NCI-H1694 treated with DMSO at 0.1 percent for 48 hours (cell line): ENCODE measurements at regions not wholly inside any gene's neighbourhood (a gene's known extent, or its start where the extent isn't known, plus 50 kb on each side); places are given as distances from the start of the nearest gene placed in this dataset.
"Not testable (repeated sequence)": the region's sequence is repeated elsewhere in the genome, so short reads cannot be mapped to it uniquely, and the experiment has no call there.

Experiments
- DNase-seq: peaks from one replicate; lab custom pipeline; 2025; lab: John Stamatoyannopoulos, UW

DNA sequence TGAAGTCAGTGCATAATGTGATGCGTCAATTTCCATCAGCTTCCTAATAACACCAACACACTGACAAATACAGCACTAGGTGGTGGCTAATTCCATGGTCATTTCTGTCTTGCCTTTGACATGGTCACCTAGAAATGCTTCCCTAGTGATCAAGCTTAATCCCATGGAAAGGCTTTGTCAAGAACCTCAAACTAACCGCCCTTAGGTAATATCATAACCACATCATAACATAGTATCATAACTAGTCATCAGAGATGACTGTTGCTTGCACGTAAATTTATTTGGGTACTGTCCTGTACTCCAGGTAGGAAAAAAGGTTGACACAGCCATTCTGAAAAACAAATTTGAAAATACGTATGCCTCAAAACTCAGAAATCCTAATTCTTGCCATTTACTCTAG is 471.8 kb downstream of the IRS1 start:
- no peak for DNase-seq

DNA sequence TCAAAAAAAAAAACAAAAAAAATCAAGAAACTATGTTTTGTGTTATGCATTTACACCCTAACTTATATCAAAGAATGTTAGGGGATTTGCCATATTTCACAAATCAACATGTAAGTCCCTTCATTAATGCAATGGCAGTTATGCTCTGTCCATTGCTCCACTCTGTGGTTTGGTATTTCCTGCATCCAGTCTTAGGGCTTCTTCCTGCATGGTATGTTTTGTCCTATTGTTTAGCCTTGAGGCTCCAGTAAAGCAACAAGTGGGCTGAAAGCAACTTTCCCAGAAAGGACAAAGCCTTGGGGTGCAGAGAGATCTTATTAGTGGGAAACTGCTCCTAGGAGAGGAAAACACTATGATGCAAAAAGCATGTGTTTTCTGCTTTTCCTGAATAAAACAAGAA is 474.1 kb downstream of the IRS1 start:
- DNase-seq = no peak

DNA sequence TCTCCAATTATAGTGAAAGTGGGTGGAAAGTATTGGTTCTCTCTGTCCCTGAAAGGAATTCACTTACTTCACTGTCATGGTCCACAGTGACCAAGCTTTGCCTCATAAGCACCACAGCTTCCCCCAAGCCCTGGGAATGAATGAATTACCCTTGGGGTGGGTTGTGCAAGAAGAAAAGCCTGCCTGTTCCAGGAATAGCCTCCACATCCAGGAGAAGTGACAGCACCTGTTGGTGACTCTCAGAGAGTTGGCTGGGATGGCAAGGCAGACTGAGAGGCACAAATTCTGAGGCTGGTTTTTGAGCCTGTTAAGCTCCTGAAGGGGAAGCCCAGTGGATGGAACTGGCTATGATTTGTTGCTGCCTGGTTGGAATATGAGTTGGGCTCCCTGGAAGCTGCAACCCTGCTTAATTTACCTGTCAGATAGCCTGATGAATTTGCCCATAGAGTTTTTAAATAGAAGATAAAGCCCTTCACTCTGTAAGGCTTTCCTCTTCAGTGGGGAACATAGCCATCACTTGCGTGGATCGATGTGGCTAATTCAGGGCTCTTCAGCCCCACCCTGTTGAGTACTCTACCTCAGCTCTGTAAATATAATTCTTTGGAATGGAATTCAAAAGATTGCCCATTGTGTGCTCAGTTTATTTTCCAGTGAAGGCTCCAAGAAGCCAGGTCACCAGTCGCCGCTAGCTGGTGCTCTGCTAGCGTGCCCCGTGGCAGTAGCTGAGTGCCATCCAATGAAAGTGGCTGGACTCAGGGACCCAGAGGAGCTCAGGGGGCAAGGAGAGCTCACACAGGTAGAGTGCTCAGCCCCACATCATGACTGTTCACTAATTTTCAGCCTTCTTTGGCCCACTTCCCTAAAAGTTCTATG is 479.3 kb downstream of the IRS1 start:
- DNase-seq = no peak

DNA sequence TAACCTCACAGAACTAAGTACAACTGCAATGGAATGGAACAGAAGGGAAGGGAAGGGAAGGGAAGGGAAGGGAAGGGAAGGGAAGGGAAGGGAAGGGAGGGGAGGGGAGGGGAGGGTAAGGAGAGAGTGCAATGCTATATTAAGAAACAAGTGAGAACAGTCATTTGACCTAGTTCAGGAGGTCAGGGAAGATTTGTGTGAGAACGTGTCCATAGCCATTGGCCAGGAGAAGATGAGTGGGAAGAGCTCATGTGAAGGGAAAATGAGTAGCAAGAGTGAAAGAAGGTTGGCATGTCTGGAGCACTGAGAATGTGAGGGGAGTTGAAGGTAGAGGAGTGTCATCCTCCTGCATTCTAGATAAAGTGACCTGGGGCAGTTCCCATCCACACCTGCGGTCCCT is 481.6 kb downstream of the IRS1 start:
- no peak for DNase-seq

DNA sequence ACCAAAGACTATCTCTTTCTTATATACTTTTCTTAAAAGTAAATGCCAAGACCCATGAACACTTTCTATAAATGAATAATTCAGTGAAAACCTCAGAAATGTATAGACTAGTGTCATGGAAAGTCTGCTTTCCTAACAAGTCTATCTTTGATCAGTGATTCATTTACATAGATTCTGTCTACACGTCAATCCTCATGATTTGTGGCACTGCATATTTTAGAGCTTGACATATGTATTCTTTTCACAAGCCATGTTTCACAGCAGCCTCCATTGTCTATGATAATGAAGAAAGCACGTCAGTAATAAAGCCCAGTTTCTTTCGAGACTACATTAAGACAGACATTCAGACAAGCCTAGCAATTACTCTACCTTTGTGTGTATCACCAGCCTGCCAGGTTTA is 486.6 kb downstream of the IRS1 start:
- DNase-seq = no peak

DNA sequence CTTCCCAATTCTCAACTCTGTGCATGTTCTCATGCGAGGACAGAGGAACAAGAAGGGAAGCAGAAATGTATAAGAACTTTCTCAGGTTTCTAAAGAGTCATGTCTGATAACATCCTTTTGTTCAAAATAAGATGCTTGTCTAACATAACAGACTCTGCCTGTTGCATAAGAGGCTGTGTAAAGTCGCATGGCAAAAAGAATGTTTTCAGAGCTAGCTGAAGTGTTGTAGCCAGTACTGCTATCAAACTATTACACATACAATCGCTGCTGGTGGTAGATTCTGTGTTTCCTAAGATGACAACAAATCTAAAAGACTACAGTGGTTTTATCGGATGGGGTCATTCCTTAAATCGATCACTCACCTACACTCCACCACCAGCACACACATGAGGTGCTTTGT is 487.5 kb downstream of the IRS1 start:
- DNase-seq = no peak

DNA sequence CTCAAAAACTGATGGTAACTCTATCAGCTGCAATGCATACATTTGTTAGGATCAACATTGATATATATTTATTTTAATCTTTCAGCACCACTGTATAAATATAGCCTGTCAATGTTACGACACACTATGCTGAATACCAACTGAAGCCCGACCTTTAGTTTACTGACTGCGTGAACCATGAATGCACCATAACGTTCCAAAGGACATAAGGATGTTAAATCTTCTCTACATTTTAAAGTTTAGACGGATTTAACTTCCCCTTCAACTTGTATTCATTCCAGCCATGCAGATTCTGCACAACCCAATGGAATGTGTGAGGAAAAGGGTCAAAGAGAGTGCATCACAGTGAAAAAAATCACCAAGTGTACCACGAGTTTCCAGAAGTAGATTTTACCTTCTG is 489.5 kb downstream of the IRS1 start:
- DNase-seq = no peak

DNA sequence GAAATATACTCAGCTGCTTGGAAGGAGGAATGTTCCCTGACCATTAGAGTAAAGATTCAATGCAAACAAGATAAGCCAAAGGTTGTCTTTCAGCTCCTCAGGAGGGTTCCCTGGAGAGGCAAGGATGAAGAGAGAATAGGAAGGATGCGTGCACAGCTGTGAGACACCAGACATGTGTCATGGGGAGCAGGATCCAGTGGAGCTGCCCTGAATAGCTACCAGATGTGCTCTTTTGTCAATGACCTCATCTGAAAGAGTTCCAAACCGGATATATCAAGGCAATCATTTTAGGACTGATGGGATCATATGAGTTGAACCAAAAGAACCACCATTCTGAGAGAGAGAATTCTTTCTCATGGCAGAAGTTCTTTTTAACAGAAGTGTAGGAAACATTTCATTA is 490.6 kb downstream of the IRS1 start:
- DNase-seq = no peak

DNA sequence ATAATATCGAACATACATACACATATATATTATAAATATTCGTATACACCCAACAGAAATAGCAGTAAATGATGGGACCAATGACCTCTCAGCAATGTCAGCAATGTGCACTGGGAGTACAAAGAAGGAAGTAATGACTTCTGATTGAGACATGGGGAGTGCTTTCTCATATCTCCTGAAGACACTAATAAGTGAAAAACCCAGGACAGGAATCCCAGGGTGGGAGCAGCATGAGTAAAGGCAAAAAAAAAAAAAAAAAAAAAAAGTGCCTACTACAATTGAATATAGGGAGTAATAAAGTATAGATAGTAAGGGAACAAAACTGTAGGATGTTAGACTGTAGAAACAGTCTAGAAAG is 491.3 kb downstream of the IRS1 start:
- DNase-seq = no peak

DNA sequence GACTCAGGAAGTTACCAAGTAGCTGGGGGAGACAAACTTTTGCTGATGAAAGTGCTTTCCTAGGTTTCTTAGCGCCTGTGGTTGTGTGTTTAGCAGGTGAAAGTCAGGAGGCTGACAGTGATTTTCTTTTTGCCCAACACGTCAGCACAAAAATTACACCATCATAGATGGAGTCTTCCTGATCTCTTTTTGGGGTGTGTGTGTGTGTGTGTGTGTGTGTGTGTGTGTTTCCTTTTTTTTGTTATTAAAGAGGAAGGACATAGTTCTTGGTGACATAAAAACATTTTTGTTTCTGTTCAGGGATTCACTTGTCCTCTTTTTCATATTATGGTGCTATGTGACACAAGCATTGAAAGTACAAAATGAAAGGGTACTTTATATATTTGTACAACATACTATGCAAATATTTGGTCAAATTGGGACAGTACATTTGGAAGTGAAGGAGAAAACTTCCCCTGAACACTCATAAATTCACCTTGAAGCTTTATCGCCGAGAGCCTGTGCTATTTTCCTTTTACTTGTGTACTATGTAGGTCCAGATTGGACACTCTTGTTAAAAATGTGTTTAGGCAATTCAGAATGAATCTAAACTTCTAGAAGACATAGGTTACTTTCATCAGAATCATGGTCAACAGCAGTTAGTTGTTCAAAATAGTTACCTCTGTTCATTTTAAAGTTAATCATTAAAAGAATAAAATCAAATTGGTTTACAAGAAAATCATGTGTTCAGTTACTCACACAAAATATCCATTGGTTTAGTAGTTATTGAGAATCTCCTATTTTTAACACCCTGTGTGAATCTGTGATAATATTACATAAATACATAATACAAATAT is 491.9 kb downstream of the IRS1 start:
- no peak for DNase-seq

DNA sequence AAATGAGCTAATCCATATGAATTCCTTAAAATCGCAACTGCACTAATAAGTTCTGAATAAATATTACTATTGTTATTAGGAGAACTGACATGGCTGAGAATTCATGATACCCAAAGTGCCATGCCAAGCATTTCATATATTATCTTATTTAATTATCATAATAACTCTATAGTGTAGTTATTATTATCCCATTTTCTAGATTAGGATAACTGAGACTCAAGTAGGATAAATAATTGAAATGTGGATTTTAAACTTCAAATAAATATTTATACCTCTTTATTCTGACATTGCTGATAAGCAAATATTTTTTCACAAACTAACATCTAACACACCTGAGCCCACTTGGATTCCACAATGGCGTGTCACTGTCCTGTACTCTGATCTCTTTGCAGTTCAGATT is 492.7 kb downstream of the IRS1 start:
- DNase-seq = no peak

DNA sequence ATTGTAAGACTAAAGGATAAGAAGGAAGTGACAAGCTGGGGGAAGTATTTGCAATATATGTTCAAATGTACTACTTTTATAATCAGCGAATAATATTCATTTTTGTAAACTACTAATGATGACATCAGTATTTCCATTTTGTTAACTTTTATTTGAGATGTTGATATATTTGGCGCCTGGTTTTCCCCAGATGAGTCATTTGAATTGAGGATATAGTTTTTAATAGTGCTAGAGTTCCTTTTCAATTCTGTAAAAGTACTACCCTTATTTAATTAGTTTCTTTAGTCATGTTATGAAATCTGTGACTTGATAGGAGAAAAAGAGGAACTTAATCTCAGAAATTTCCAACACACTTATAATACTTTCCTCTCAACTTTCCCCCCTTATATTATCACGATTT is 495.3 kb downstream of the IRS1 start:
- DNase-seq = no peak

DNA sequence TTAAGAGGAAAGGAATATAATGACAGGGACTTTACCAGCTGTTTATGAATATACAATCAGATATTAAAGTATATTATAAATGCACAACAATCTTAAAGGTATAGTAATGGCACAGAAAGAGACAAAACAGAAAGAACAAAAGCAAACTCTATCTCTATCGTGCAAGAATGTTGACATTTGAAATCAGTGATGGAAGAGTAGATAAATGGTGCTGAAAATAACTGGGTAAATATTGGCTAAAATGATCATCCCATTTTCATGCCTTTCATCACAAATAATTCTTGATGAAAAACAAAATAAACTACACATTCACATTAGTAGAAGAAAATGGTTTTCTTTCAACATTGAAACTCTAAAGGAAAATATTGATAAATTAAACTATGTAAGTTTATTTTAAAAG is 495.9 kb downstream of the IRS1 start:
- DNase-seq = no peak

DNA sequence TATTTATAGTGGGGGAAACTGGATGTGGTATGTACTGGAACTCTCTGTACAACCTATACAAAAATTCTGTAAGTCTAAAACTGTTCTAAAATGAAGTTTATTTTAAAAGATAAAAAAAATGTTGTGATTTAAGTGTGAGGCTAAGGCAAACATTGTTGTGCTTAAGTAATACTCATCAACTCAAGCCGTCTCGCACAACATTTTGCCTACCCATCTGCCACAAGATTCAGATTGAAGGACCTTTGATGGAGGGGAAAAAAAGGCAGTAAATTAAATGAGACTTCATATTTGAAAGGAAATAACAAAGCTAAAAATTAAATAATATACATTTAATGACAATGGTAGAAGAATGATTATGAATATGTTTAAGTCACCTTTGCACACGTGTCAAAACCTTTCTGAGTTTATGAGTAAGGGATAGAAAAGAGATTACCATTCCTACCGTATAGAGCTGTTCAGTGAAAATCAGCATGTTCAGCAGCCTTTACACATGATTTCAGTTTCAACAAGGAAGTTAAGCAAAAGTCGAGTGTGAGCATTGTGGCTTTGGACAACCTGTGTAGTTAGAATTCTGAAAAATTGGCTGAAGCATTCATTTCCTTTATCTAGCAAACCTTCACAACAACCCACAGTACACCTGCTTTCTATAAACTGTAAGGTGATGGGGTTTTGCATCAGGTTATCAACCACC is 499.3 kb downstream of the IRS1 start:
- no peak for DNase-seq

DNA sequence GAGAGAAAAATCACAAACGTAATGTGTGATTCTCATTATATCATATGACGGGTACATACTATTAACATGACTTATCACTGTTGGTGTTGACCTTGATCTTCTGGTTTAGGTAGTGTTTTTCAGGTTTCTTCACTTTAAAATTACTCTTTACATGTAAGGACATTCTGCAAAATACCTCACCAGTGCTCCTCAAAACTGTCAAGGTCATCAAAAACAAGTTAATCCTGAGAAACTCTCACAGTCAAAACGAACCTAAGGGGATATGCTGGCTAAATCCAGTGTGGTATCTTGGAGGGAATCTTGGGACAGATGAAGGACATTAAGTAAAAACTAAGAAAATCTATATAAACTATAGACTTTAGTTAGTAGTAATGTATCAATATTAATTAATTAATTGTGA is 499.8 kb downstream of the IRS1 start:
- DNase-seq = no peak

DNA sequence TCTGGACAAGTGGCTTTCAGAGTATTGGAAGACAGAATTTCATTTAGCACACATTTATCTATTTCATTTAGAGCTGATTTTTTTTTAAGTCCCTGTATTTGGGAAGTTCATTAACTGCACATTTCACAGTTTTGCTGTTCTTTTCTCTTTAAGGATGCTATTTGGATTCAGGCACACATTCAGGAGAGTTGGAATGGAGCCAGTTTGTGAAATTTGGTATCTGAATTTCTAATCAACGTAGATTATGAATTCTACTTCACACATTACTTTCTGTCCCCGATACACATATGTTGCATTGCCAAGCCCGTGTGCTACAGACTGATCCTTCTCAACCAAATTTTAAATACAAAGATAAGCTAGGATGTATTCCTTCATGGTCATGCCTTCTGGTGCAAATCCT is 503.9 kb downstream of the IRS1 start:
- peak; percentile 90 for DNase-seq

DNA sequence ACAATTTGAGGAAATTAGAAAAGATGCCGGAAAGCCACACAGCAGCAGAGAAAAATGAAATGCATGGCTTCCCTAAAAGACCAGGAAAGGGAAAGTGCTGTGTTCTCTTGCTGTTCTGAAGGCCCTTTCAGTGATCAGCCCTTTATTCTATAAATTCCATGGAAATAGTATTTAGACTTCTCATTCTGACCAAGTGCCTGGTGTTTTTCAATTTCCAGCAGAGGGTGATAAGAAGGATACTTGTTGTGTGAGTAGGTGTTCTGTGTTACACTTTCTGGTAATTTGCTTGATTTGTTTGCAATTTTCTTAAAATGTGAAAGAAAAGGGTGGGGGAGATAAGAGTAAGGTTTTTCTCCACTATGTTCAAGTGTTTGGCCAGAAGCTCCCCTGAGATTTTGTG is 504.5 kb downstream of the IRS1 start:
- DNase-seq = no peak

DNA sequence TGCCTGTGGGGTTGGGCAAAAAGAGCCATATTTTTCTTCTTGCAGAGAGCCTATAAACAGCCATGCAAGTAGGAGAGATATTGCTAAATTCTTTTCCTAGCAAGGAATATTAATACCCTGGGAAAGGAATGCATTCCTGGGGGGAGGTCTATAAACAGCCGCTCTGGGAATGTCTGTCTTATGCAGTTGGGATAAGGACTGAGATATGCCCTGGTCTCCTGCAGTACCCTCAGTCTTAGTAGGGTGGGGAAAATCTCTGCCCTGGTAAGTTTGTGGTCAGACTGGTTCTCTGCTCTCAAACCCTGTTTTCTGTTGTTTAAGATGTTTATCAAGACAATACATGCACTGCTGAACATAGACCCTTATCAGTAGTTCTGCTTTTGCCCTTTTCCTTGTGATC is 508.3 kb downstream of the IRS1 start:
- DNase-seq = not testable (repeated sequence)

DNA sequence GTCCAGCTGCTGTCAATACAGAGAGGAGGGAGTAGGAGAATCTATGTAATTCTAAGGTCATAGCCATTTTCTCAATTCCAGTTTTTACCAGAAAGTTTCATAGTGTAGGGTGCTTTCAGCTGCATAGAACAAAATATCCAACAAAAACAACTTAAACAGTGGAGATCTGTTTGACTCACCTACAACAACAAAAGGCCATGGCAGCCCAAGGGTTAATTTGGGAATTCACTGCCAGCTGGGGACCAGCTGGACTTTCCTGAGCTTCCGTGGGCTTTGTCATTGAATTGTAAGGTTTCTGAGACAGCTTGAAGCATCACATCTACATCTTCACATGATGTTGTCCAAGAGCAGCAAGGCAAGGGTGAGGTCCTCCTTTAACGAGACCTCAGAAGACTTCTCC is 512.7 kb downstream of the IRS1 start:
- DNase-seq = no peak

DNA sequence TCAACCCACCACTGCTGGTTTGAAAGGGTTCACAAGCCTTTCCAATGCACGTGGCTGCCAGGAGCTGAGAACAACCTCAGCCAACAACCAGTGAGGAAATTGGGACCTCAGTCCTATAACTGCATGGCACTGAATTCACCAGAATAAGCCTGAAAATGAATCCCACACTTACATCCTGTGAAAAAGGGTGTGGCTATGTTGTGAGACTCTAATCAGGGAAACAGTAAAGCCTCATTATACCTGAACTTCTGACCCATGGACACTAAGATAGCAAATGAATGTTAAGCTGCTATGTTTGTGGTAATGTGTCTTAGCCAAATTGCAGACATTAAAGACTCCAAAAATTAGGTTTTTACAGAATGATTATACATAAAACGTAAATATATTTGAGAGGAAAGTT is 515.8 kb downstream of the IRS1 start:
- no peak for DNase-seq

DNA sequence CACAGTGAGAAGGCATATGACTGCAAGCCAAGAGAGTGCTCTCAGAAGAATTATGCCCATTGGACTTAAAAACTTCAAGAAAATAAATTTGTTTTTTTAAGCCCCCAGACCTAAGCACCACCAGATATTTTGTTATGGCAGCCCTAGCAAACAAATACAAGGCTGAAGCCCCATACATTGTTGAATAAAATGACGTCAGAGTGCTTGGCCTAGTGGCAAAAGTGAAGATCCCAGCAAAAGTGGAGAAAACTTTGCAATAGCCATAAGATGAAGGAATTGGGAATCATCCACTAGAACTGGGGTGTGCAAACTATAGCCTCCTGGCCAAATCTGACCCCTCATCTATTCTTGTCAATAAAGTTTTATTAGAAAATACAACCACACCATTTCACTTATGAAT is 517.5 kb downstream of the IRS1 start:
- no peak for DNase-seq

DNA sequence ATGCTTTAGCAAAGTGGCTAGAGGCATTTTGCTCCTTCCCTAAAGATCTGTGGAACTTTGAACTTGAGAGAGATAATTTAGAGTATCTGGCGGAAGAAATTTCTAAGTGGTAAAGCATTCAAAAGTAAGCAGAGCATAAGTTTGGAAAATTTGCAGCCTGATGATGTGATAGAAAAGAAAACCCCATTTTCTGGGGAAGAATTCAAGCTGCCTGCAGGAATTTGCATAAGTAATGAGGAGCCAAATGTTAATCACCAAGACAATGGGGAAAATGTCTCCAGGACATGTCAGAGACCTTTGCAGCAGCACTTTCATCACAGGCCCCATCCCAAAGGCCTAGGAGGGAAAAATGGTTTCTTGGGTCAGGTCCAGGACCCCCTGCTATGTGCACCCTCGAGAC is 519.5 kb downstream of the IRS1 start:
- not testable (repeated sequence) for DNase-seq

DNA sequence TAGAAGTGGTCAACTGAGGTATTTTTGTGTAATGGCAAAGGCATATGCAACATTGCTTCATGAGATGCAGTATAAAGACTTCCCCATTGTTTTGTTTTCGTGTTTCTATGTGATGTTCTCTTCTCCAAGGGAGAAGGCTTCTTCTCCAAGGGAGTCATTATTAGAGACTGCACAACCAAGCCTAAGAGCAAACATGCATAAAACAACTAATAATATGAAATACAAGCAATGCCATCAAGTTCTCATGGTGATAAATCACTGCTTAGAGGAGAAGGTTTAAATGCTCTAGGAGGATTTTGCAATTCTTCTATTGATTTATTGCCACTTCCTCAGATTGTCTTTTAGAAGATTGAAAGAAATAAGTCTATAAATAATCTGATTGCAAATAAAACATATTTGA is 524.4 kb downstream of the IRS1 start:
- DNase-seq = no peak
